Embryonic facial prominence (tissue), 1 donor: ENCODE measurements at regions not wholly inside any gene's neighbourhood (a gene's known extent, or its start where the extent isn't known, plus 50 kb on each side); places are given as distances from the start of the nearest gene placed in this dataset.
"Not testable (repeated sequence)": the region's sequence is repeated elsewhere in the genome, so short reads cannot be mapped to it uniquely, and the experiment has no call there.

Experiments
- DNase-seq: peaks from one replicate; pipeline ENCODE4 v3.0.0-alpha.2; 2016; ENCODE audit errors: extremely low spot score

DNA sequence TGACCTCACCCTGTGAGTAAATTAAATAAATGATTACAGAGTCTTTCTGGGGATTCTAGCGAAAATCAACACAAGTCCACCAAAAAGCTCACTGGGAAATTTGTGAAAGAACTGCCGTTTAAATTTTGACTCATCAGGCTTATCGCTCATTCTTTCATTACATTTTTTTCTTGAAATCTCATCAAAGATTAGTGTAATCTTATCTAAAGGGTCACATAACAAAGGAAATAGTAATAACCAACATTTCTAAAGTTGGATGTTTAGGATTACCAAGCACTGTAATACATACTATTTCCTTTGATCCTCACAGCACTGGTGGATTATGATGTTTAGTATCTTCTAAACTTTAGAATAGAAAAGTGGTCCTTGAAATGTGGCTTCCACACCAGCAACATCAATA, 111.1 kb upstream of the CBLB start:
- DNase-seq, result no peak

GRCh38 chr3:105982207-105982606, 113.4 kb upstream of the CBLB start:
- no peak for DNase-seq

GRCh38 chr3:105984837-105985236, 116.0 kb upstream of the CBLB start:
- no peak for DNase-seq

- not testable (repeated sequence) for DNase-seq
Observed at GRCh38 chr3:105986343-105986742, 117.5 kb upstream of the CBLB start.

DNA sequence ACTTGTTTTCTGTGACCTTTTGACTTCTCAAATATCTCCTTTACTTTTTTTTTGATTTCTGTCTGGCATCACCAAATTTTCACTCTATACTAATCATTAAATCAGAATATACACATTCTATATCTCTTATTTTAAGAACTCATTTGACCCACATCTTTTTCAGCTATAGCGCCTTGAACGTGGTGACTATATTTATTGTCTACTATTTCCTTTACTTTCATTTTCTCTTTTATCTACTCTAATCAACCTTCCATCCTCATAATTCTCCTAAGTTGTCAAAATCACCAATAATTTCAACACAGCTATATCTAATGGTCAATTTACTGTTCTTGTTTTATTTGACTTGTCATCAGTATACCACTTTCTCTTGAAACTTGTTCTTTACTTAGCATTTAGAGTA, 119.0 kb upstream of the CBLB start:
- no peak for DNase-seq

DNA sequence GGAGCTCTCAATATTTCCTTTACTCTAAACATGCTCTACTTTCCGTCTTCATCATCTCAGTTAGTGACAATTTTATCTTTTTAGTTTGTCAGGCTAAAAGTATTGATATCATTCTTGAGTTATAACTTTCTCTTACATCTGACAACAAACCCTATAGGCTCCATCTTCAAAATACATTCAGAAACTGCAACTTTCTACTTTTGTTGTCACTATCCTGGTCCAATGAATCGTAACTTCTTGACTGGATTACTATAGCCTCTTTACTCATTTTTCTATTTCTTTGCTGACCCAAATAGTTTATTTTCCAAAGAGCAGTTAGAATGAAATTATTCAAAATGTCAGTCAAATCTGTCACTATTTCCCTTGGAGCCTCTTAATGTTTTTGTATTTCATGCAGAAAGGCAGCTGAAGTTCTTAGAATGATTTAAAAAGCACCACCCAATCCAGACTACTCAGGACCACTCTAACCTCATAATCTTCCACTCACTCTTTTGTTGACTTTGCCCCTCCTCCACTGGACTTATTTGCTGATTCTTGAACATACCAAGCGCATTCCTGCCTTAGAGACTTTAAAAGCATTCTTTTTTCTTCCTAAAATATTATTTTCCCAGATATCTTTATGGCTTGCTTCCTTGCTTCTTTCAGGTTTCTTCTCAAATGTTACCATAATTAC, 119.9 kb upstream of the CBLB start:
- DNase-seq, result no peak

GRCh38 chr3:105996781-105997180, 128.0 kb upstream of the CBLB start:
- DNase-seq, result no peak

DNA sequence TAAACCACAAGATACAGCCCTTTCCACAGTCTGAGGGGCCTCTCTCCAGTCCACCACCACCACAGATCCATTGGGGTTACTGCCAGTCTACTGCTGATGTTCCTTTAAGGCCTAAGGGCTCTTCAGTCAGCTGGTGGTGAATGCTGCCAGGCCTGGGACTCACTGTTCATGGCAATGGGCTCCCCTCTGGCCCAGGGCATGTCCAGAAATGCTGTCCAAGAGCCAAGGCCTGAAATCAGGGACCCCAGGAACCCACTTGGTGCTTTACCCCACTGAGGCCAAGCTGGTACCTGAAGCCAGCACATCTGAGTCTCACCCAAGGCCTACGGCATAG, 128.6 kb upstream of the CBLB start:
- no peak for DNase-seq

- DNase-seq, result no peak
Observed at GRCh38 chr3:105997800-105998526, 129.2 kb upstream of the CBLB start.

GRCh38 chr3:105999856-106000255, 131.0 kb upstream of the CBLB start:
- no peak for DNase-seq

GRCh38 chr3:106001923-106002322, 133.1 kb upstream of the CBLB start:
- no peak for DNase-seq

GRCh38 chr3:106004137-106004681, 135.4 kb upstream of the CBLB start:
- DNase-seq, result no peak

DNA sequence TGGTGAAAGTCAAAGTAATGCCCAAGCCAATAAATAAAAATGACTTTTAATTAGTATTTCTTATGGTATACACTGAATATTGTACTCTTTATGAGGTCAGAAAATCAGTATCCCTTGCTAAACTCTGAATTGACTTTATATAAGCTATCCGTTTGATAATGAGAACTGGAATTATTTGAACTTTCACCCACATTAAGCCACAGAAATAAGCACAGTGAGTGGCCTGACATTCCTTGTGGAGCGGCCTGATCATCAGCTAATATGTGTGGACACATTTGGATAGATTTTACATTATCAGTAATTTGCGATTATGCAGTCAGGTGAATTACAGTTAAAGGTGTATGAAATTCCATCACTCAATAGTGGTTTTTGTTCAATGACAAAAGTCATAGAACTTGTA, 136.0 kb upstream of the CBLB start:
- no peak for DNase-seq

DNA sequence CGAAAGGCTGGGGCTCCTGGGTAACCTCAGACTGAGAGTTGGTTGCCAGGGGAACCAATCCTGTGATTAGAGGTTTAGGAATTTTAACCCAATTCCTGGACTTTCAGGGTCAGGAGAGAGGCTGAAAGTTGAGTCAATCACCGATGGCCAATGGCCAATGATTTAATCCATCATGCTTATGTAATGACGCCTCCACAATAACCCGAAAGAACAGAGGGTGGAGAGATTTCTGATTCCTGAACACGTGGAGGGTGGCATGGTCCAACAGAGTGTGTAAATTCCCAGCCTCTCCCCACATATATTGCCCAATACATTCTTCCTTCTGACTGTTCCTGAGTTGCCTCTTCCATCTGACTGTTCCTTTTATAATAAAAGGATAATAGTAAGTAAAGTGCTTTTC, 137.2 kb upstream of the CBLB start:
- DNase-seq, result no peak

DNA sequence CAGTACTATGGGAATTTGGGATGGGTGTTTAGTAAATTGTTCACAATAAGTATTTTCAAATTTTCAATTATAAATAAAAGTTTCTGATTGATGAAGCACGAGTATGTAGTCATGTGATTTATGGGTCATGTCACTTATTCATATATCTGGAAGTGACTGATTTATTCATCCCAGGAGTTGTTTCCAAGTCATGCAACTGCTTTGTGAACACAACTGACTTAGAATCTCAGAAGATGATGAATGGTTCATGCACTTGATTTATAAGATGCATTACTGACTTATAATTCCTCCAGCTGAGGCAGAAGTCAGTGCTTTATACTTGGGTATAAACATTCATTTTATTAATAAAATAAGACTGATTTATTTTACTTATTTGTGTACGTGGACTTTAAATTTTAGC, 137.8 kb upstream of the CBLB start:
- no peak for DNase-seq

DNA sequence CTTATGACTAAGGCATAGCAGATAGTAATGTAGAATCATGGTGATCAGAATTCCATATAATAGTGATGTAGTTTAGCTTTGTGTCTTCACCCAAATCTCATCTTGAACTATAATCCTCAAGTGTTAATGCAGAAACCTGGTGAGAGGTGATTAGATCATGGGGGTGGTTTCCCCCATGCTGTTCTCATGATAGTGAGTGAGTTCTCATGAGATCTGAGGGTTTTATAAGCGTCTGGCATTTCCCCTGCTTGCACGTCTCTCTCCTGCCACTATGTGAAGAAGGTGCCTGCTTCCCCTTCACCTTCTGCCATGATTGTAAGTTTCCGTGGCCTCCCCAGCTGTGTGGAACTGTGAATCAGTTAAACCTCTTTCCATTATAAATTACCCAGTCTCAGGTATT, 138.7 kb upstream of the CBLB start:
- no peak for DNase-seq

DNA sequence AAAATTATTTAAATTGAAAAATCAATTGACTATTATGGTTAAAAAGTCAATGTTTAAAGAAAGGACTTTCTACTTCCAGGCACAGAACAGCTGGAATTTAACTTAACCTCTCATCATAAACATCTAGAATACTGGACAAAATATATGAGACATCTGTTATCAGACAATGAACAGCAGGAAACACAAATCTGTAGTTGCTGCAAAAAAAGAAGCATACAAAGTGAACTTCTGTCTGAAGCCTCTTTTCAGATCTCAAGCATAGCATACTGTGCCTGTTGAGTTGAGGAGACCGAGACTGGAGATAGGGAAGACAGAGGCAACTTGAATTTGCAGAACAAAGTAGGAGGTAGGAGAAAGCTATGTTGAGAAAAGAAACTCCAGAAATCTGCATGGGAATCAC, 140.0 kb upstream of the CBLB start:
- no peak for DNase-seq

DNA sequence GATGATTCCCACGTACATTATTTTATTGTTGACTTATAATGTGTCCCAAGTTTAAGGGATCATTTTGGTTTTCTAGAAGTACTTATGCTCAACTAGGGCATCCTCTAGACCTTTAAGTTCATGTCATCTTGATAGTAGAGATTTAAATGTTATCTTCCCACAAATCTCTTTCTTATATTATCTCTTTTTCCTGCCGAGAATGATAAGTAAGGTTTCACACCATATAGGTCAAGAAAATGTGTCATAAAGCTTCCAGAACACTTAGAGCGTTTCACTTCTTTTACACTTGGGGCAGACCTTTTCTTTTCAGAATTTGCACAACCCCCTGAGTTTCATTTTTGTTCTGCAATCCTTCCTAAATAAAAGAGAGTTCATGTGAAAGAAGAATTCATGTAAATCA, 142.0 kb upstream of the CBLB start:
- DNase-seq, result no peak

GRCh38 chr3:106013971-106014370, 145.2 kb upstream of the CBLB start:
- DNase-seq, result no peak

DNA sequence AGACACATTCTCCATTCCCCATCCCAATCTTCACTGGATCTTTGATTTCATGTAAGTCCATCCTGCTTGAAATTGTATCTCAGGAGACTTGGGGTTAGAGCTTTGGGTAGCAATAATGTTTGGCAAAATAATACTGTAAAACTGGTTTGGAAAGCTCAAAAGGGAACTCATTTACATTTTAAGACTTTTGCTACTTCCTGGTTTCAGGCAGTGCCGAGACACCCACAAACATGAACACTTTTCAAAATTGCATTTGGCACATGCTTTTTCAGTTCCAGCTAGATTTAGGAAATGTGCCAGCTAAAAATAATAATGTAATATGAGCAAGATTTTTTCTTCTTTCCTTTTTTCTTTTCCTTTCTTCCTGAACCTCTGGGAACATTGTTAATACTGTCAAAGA, 145.7 kb upstream of the CBLB start:
- DNase-seq, result no peak

DNA sequence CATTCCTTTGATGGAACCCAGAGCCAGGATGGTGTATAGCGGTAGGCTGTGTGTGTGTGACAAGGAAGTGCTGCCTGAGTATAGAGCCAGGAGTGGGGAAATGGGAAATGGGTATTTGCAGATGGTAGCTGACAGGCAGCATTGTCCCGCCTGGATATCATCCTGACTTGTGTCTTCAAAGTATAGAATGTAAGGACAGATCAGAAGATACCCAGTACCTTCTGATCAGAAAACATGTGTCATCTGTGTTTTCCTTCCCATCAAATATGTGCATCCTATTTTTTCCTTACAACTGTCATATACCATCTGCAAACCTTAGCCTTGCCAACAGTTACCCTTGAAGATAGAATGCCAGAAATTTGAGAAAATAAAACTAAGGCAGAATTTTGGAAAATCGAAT, 146.2 kb upstream of the CBLB start:
- no peak for DNase-seq

- no peak for DNase-seq
Observed at GRCh38 chr3:106018102-106018501, 149.3 kb upstream of the CBLB start.

DNA sequence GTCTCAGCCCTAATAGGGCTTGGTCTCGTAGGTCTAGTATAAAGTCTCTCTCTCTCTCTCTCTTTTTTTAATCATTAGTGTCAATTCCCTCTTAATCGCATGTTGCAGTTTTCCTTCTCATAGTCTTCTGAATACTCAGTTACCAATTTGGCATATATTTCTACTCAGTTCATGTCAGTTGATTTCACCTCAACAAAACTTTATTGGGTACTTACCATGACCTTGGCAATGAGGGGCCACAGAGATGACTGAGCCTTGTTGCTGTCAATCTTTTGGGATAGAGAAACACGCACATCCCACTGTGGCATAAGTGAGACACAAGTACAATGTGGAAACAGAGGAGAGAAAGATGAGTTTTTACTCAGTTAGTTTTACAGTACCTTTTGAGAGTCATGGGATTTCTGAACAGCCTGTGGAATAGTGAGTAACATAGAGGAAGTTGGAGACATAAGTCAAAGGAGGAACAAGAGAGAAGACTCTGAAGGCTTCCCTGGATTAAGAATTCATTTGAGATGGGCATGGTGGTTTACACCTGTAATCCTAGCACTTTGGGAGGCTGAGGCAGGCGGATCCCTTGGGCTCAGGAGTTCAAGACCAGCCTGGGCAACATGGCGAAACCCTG, 150.2 kb upstream of the CBLB start:
- no peak for DNase-seq
